ENCODE measurements at regions not wholly inside any gene's neighbourhood (a gene's known extent, or its start where the extent isn't known, plus 50 kb on each side); places are given as distances from the start of the nearest gene placed in this dataset.

- no peak for TF ChIP-seq CTCF (conservative IDR thresholded peaks at IDR 0.05; ENCODE audit: low read depth, low read length)
- no peak overlapping the region for H3K4me3 ChIP-seq (ENCODE audit: low read depth, low read length)
- peak; percentile 66 for DNase-seq (ENCODE audit: low read depth)
Measured at GRCh38 chr1:193558491-193559028, 372.1 kb upstream of the B3GALT2 start.

- DNase-seq (ENCODE audit: low read depth), result no peak
- no peak overlapping the region for H3K4me3 ChIP-seq (ENCODE audit: low read depth, low read length)
- no peak for TF ChIP-seq CTCF (conservative IDR thresholded peaks at IDR 0.05; ENCODE audit: low read depth, low read length)
Measured at GRCh38 chr1:193555662-193556441, 369.4 kb upstream of the B3GALT2 start.

- TF ChIP-seq CTCF (conservative IDR thresholded peaks at IDR 0.05; ENCODE audit: low read depth, low read length), result no peak
- DNase-seq (ENCODE audit: low read depth), result no peak
- H3K4me3 ChIP-seq (ENCODE audit: low read depth, low read length), result no peak overlapping the region
Measured at GRCh38 chr1:193553564-193553963, 367.2 kb upstream of the B3GALT2 start.

GRCh38 chr1:193552274-193552673 is 365.9 kb upstream of the B3GALT2 start:
- TF ChIP-seq CTCF (conservative IDR thresholded peaks at IDR 0.05; ENCODE audit: low read depth, low read length), result no peak
- no peak overlapping the region for H3K4me3 ChIP-seq (ENCODE audit: low read depth, low read length)
- no peak for DNase-seq (ENCODE audit: low read depth)

- H3K4me3 ChIP-seq (ENCODE audit: low read depth, low read length), result no peak overlapping the region
- no peak for TF ChIP-seq CTCF (conservative IDR thresholded peaks at IDR 0.05; ENCODE audit: low read depth, low read length)
- no peak for DNase-seq (ENCODE audit: low read depth)
Measured at GRCh38 chr1:193549081-193549480, 362.7 kb upstream of the B3GALT2 start.

- no peak for DNase-seq (ENCODE audit: low read depth)
- H3K4me3 ChIP-seq (ENCODE audit: low read depth, low read length), result no peak overlapping the region
- no peak for TF ChIP-seq CTCF (conservative IDR thresholded peaks at IDR 0.05; ENCODE audit: low read depth, low read length)
Measured at GRCh38 chr1:193545171-193545570, 358.8 kb upstream of the B3GALT2 start.

- no peak for TF ChIP-seq CTCF (conservative IDR thresholded peaks at IDR 0.05; ENCODE audit: low read depth, low read length)
- H3K4me3 ChIP-seq (ENCODE audit: low read depth, low read length), result no peak overlapping the region
- DNase-seq (ENCODE audit: low read depth), result no peak
Measured at GRCh38 chr1:193543259-193543658, 356.8 kb upstream of the B3GALT2 start.

All from epithelial cell of proximal tubule (primary cell).